Psoas muscle (tissue), 7 donors: ENCODE measurements at regions not wholly inside any gene's neighbourhood (a gene's known extent, or its start where the extent isn't known, plus 50 kb on each side); places are given as distances from the start of the nearest gene placed in this dataset.

Source experiments
- ATAC-seq, 4 donors: fragments of 200-7000 bp; cut with Tn5 transposase; one replicate each; pipeline ENCODE4 v1.9.1; 2020; ENCODE audit warnings: moderate library complexity in 3 of 4, mild to moderate bottlenecking in 2 of 4
- DNase-seq, 2 donors: peaks; one replicate each; pipeline ENCODE4 v3.0.0-alpha.2; 2020
- H3K27ac ChIP-seq: fragments of 200-600 bp; one replicate; pipeline ENCODE4 v1.8.0; 2022
- H3K27me3 ChIP-seq, 3 donors: fragments of 200-600 bp in 1 of 3; one replicate each; pipeline versions ENCODE4 v1.6.1 to v1.8.0; 2013 to 2022; ENCODE audit warnings: low read length in 2 of 3, mild to moderate bottlenecking in 2 of 3, moderate library complexity in 1 of 3; ENCODE audit not compliant: insufficient read depth in 3 of 3
- H3K36me3 ChIP-seq, 2 donors: fragments of 200-600 bp in 1 of 2; one replicate each; pipeline versions ENCODE4 v1.6.1 to v1.8.0; 2013 to 2022; ENCODE audit warnings: low read depth in 1 of 2, mild to moderate bottlenecking in 1 of 2, moderate library complexity in 1 of 2; ENCODE audit not compliant: insufficient read depth in 1 of 2
- H3K4me1 ChIP-seq: fragments of 200-600 bp; one replicate; pipeline ENCODE4 v1.8.0; 2022
- H3K4me3 ChIP-seq: fragments of 200-600 bp; one replicate; pipeline ENCODE4 v1.8.0; 2022; ENCODE audit warnings: mild to moderate bottlenecking
- H3K9me3 ChIP-seq: fragments of 200-600 bp; one replicate; pipeline ENCODE4 v1.8.0; 2022
- WGBS, 3 donors: extraction: QIAGEN DNeasy Blood & Tissue Kit; methylation state at CpG; one replicate each; pipeline versions ENCODE4 v1.1.6 to v1.1.7; 2013; 5-methylcytosine and 5-hydroxymethylcytosine counted together
- intact Hi-C, 2 donors: fragments of 100-400 bp; cut with DNase I; formaldehyde crosslinking; loops; one replicate each; pipeline versions ENCODE4 v1.11.0 to v1.14.2; 2022
- TF ChIP-seq, protein P1 (sequence below): fragments of 200-600 bp; IDR thresholded peaks from one replicate; pipeline ENCODE4 v1.8.0; 2022; ENCODE audit warnings: antibody characterized with exemption
- donor health status: healthy with polysubstance abuse.
- donor health status: DM: no; HTN: no; CAD: no; lungs with moderate emphysema.
- donor health status: Bipolar disorder and iron deficiency.
- donor health status: healthy.
- donor health status: DM: yes; HTN: yes; CAD: no.
- donor health status: DM: no; HTN: no; CAD: no.
- donor health status: DM: yes; HTN: yes; CAD: no.

DNA sequence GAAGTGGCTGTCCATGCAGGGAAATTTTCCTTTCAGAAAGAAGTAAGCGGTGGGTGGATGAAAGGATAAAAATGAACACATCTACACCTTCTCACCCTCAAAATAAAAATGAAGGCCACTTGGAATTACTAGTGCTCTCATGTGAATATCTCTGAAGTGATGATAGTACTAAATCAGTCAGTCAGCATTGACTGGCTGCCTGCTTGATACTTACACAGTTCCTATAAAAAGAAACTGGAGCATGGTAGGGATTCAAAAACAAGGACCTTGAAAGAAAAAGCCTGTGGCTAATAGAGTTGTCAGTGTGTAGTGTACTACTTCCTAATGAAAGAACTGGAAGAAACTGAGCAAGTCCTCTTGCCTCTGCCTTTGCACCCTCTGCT, 239.7 kb downstream of the HLX start:
- H3K9me3 ChIP-seq = no peaks in the 10 kb centered on the region
- intact Hi-C loops = loop anchor here in 1 of 2 donors (5.0 to 10.0 kb wide), 2 partner anchors 82 to 234 kb away; no protein-coding TSS in a partner anchor
- peak overlapping the region; percentile 94 for H3K27ac ChIP-seq
- DNase-seq = no peak
- WGBS, 3 donors = 21 to 56% (median 27%) methylated on average over 1 of the region's 1 CpG
- peak overlapping the region; percentile 28 for H3K4me3 ChIP-seq
- ATAC-seq = peak; percentile 65 to 91 (median 86)
- TF ChIP-seq, protein P1, sequence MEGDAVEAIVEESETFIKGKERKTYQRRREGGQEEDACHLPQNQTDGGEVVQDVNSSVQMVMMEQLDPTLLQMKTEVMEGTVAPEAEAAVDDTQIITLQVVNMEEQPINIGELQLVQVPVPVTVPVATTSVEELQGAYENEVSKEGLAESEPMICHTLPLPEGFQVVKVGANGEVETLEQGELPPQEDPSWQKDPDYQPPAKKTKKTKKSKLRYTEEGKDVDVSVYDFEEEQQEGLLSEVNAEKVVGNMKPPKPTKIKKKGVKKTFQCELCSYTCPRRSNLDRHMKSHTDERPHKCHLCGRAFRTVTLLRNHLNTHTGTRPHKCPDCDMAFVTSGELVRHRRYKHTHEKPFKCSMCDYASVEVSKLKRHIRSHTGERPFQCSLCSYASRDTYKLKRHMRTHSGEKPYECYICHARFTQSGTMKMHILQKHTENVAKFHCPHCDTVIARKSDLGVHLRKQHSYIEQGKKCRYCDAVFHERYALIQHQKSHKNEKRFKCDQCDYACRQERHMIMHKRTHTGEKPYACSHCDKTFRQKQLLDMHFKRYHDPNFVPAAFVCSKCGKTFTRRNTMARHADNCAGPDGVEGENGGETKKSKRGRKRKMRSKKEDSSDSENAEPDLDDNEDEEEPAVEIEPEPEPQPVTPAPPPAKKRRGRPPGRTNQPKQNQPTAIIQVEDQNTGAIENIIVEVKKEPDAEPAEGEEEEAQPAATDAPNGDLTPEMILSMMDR = no peak
- peaks cover 38% of the 10 kb centered on the region for H3K4me1 ChIP-seq
- no peaks in the 10 kb centered on the region for H3K27me3 ChIP-seq
- no peaks in the 10 kb centered on the region for H3K36me3 ChIP-seq

DNA sequence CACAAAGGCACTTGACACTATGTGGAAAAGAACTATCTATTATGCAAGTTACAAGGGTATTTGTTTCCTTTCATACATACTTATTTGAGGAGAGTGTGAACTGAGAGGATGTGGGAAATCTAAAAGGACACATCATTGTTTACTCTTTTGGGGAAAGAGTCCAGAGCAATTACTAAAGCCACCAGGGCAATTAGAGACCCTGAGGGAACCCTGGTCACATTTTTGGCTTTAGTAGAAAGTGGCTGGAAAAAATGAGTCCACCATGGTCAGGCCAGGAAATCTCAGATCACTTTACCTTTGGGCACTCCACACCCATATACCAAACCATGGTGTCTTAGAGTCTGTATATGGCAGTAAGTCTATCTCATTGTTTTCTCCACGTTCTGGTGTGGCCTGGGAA, 243.3 kb downstream of the HLX start:
- no peaks in the 10 kb centered on the region for H3K27me3 ChIP-seq
- ATAC-seq (no peak), DNase-seq (no peak)
- no peaks in the 10 kb centered on the region for H3K9me3 ChIP-seq
- no peak overlapping the region for H3K4me3 ChIP-seq
- H3K36me3 ChIP-seq = no peaks in the 10 kb centered on the region
- TF ChIP-seq, protein P1 = no peak
- H3K4me1 ChIP-seq = peaks cover 26% of the 10 kb centered on the region
- intact Hi-C loops = no loop called here
- 45 to 63% (median 58%) methylated on average over 1 of the region's 1 CpG for WGBS, 3 donors
- H3K27ac ChIP-seq = no peak overlapping the region

DNA sequence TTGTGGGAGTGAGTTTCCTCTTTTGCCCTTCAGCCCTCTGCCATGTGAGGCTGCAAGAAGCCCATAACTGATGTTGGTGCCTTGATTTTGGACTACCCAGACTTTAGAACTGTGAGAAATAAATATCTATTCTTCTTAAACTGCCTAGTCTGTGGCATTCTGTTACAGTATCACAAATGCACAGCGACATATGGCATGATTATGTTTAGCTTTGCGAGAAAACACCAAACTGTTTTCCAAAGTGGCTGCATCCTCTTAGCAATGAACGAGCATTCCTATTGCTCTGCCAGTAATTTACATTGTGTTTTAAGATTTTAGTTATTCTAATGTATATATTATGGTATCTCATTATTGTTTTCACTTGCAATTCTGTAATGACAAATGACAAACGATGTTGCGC, 246.7 kb downstream of the HLX start:
- 90 to 92% (median 91%) methylated on average over 5 of the region's 5 CpGs for WGBS, 3 donors
- intact Hi-C loops = no loop called here
- TF ChIP-seq, protein P1 = no peak
- no peak overlapping the region for H3K4me3 ChIP-seq
- DNase-seq (no peak), ATAC-seq (no peak)
- no peak overlapping the region for H3K27ac ChIP-seq
- no peaks in the 10 kb centered on the region for H3K4me1 ChIP-seq
- no peaks in the 10 kb centered on the region for H3K36me3 ChIP-seq
- no peaks in the 10 kb centered on the region for H3K27me3 ChIP-seq
- no peaks in the 10 kb centered on the region for H3K9me3 ChIP-seq

DNA sequence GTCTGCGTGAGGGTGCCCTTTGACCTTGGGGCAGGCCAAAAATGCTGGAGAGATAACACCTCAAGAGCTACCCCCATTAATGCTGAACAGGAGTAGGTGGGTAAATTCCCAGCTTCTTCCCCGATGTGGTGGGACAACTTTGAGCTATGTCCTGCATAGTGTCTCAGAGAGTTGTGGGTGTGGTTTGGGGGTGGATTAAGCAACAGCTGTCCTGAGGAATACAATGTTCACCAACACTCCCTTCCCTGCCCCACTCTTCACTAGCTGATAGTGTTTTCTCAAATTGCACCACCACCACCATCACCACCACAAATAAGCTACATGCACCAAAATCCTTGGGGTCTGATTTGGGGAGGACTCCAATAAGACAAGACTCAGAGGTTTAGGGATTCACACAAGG, 258.4 kb downstream of the HLX start:
- H3K27ac ChIP-seq = no peak overlapping the region
- H3K27me3 ChIP-seq = no peaks in the 10 kb centered on the region
- intact Hi-C loops = no loop called here
- TF ChIP-seq, protein P1 = no peak
- WGBS, 3 donors = 62 to 95% (median 71%) methylated on average over 2 of the region's 2 CpGs
- no peak for ATAC-seq
- no peak for DNase-seq
- H3K4me1 ChIP-seq = no peaks in the 10 kb centered on the region
- H3K4me3 ChIP-seq = no peak overlapping the region
- H3K36me3 ChIP-seq = no peaks in the 10 kb centered on the region
- no peaks in the 10 kb centered on the region for H3K9me3 ChIP-seq

DNA sequence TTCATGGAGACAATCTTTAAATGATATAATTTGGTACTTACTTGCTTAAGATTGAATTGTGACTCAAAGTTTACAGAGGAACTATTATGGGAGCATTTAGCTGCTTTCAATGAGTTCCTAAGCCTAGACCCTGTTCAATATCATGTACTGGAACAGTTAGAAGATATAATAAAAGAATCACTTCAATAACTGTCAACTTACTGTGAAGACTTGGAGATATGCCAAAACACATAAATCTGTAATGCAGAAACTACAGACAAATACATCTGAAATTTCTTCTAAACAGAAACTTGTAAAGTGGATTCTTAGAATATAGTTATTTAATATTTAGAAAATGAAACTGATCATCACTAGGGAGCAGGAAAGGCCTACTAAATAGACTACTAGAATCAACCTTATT, 259.3 kb downstream of the HLX start:
- Histone ChIP-seq H3K4me1 (no peaks in the 10 kb centered on the region), H3K36me3 (no peaks in the 10 kb centered on the region), H3K27me3 (no peaks in the 10 kb centered on the region), H3K4me3 (no peak overlapping the region), H3K27ac (no peak overlapping the region), H3K9me3 (no peaks in the 10 kb centered on the region)
- no peak for DNase-seq
- intact Hi-C loops = no loop called here
- TF ChIP-seq, protein P1 = no peak
- no peak for ATAC-seq
